ENCODE measurements at regions not wholly inside any gene's neighbourhood (a gene's known extent, or its start where the extent isn't known, plus 50 kb on each side); places are given as distances from the start of the nearest gene placed in this dataset.

GRCh38 chr2:12616456-12617156, 100.1 kb upstream of the TRIB2 start:
- peaks cover 2% of the 10 kb centered on the region for H3K9me3 Mint-ChIP-seq (ENCODE audit: low read depth)
- H3K4me1 Mint-ChIP-seq (ENCODE audit: low read depth): peaks cover 41% of the 10 kb centered on the region
- TF ChIP-seq CTCF (IDR thresholded peaks at IDR 0.05): no peak
- H3K27me3 Mint-ChIP-seq (ENCODE audit: low read depth): no peaks in the 10 kb centered on the region
- no peak overlapping the region for H3K4me3 Mint-ChIP-seq (ENCODE audit: unreplicated experiment)
- no peak overlapping the region for H3K27ac Mint-ChIP-seq (ENCODE audit: unreplicated experiment)
- H3K36me3 Mint-ChIP-seq (ENCODE audit: low read depth): no peaks in the 10 kb centered on the region
- no peak for DNase-seq (ENCODE audit: low spot score)

DNA sequence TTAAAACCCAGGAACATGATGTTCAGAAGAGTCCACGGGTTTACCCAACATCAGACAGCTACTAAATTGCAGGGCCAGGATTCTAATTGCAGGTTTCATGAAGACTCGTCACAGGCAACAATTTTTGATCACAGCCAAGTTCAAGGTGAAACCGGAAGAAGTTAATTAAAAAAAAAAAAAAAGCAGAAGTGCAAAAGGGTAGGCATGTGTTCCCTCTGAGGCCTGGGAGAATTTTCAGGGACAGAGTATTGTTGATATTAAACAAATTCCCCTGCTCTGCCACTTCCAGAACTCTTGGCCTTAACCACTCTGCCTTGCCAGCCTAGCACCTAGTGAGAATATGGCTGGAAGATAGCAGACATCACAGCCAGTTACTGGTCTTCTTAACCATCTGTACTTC, 99.4 kb upstream of the TRIB2 start:
- TF ChIP-seq CTCF (IDR thresholded peaks at IDR 0.05): no peak

GRCh38 chr2:12617853-12618252, 98.9 kb upstream of the TRIB2 start:
- H3K9me3 Mint-ChIP-seq (ENCODE audit: low read depth): peaks cover 2% of the 10 kb centered on the region

More for the DNA sequence above, 99.4 kb upstream of the TRIB2 start:
- Mint-ChIP-seq H3K36me3 (ENCODE audit: low read depth) (no peaks in the 10 kb centered on the region), H3K27me3 (ENCODE audit: low read depth) (no peaks in the 10 kb centered on the region), H3K27ac (ENCODE audit: unreplicated experiment) (no peak overlapping the region), H3K9me3 (ENCODE audit: low read depth) (peaks cover 2% of the 10 kb centered on the region), H3K4me1 (ENCODE audit: low read depth) (peaks cover 41% of the 10 kb centered on the region), H3K4me3 (ENCODE audit: unreplicated experiment) (no peak overlapping the region)
- no peak for DNase-seq (ENCODE audit: low spot score)

DNA sequence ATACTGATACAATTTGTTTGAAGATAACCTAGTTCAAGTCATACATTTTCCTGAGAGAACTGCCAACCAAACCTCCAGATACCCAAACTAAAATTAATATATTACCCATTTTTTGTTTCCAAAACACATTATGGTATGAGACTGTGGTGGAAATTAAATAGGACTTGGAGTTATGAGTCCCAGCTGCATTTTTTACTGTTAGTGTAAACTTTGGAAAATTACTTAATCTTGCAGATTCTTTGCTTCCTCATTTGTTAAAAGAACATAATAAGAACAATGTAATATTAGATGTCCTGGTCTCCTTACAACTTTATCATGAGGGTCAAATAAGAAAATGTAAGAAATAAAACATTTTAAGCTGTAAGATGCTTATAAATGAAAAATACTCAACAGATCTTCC, 98.2 kb upstream of the TRIB2 start:
- no peak for DNase-seq (ENCODE audit: low spot score)
- no peaks in the 10 kb centered on the region for H3K36me3 Mint-ChIP-seq (ENCODE audit: low read depth)

More at GRCh38 chr2:12617853-12618252, 98.9 kb upstream of the TRIB2 start:
- Mint-ChIP-seq H3K27ac (ENCODE audit: unreplicated experiment) (no peak overlapping the region), H3K4me1 (ENCODE audit: low read depth) (peaks cover 41% of the 10 kb centered on the region), H3K36me3 (ENCODE audit: low read depth) (no peaks in the 10 kb centered on the region), H3K4me3 (ENCODE audit: unreplicated experiment) (no peak overlapping the region), H3K27me3 (ENCODE audit: low read depth) (no peaks in the 10 kb centered on the region)
- no peak for DNase-seq (ENCODE audit: low spot score)
- TF ChIP-seq CTCF (IDR thresholded peaks at IDR 0.05): no peak

GRCh38 chr2:12619975-12620374, 96.8 kb upstream of the TRIB2 start:
- Mint-ChIP-seq H3K4me1 (ENCODE audit: low read depth) (peaks cover 34% of the 10 kb centered on the region), H3K9me3 (ENCODE audit: low read depth) (peaks cover 2% of the 10 kb centered on the region), H3K36me3 (ENCODE audit: low read depth) (no peaks in the 10 kb centered on the region), H3K4me3 (ENCODE audit: unreplicated experiment) (no peak overlapping the region), H3K27ac (ENCODE audit: unreplicated experiment) (peak overlapping the region; percentile 65), H3K27me3 (ENCODE audit: low read depth) (no peaks in the 10 kb centered on the region)
- TF ChIP-seq CTCF (IDR thresholded peaks at IDR 0.05): no peak
- DNase-seq (ENCODE audit: low spot score): no peak

More for the DNA sequence above, 98.2 kb upstream of the TRIB2 start:
- Mint-ChIP-seq H3K4me1 (ENCODE audit: low read depth) (peaks cover 36% of the 10 kb centered on the region), H3K27ac (ENCODE audit: unreplicated experiment) (no peak overlapping the region), H3K4me3 (ENCODE audit: unreplicated experiment) (no peak overlapping the region), H3K9me3 (ENCODE audit: low read depth) (peaks cover 2% of the 10 kb centered on the region), H3K27me3 (ENCODE audit: low read depth) (no peaks in the 10 kb centered on the region)
- TF ChIP-seq CTCF (IDR thresholded peaks at IDR 0.05): no peak

All from chondrocyte (in vitro differentiated cells).